ENCODE measurements at regions not wholly inside any gene's neighbourhood (a gene's known extent, or its start where the extent isn't known, plus 50 kb on each side); places are given as distances from the start of the nearest gene placed in this dataset.

- H3K36me3 ChIP-seq (ENCODE audit: control insufficient read depth, insufficient read depth, low read length), result no peaks in the 10 kb centered on the region
- TF ChIP-seq SIN3A (IDR thresholded peaks at IDR 0.05; ENCODE audit: borderline replicate concordance, insufficient read depth, low read depth, low read length) (no peak), POLR2AphosphoS5 (IDR thresholded peaks at IDR 0.05; ENCODE audit: low read depth, low read length) (no peak), REST (IDR thresholded peaks at IDR 0.05; ENCODE audit: insufficient read depth in 1 of 2, low read depth in 2 of 2, low read length in 1 of 2) (no peak), CTCF (IDR thresholded peaks at IDR 0.05) (no peak), TCF7L2 (IDR thresholded peaks at IDR 0.05; ENCODE audit: low read depth, low read length) (no peak)
- no peaks in the 10 kb centered on the region for H3K4me1 ChIP-seq (ENCODE audit: control insufficient read depth, insufficient read depth, low read length)
- ATAC-seq (no peak), DNase-seq (ENCODE audit: low read depth, low spot score) (no peak)
- no TSS peak for BruUV-seq (replicated peaks)
- in situ Hi-C loops (cut with HindIII; ENCODE audit: low pct_unique_long_range_greater_than_20kb, low sequenced_read_pairs) (no loop called here), intact Hi-C loops (cut with micrococcal nuclease; ENCODE audit: unreplicated experiment) (no loop called here)
- no peak overlapping the region for H3K4me3 ChIP-seq (ENCODE audit: low read depth in 2 of 2, low read length in 2 of 2)
- POLR2A ChIA-PET, result no interaction called here
- H3K9me3 ChIP-seq (ENCODE audit: control insufficient read depth, insufficient read depth, low read depth, low read length), result no peaks in the 10 kb centered on the region
- H3K27me3 ChIP-seq (ENCODE audit: control insufficient read depth, insufficient read depth, low read length), result no peaks in the 10 kb centered on the region
- CTCF ChIA-PET, result no interaction called here
- H3K27ac ChIP-seq (ENCODE audit: low read length), result no peak overlapping the region
Measured at GRCh38 chr10:24150853-24151252, 58.1 kb upstream of the KIAA1217 start.

GRCh38 chr10:24152270-24152669 lies 56.7 kb upstream of the KIAA1217 start:
- Histone ChIP-seq H3K36me3 (ENCODE audit: control insufficient read depth, insufficient read depth, low read length) (no peaks in the 10 kb centered on the region), H3K4me1 (ENCODE audit: control insufficient read depth, insufficient read depth, low read length) (no peaks in the 10 kb centered on the region), H3K27ac (ENCODE audit: low read length) (no peak overlapping the region), H3K4me3 (ENCODE audit: low read depth in 2 of 2, low read length in 2 of 2) (no peak overlapping the region), H3K27me3 (ENCODE audit: control insufficient read depth, insufficient read depth, low read length) (no peaks in the 10 kb centered on the region), H3K9me3 (ENCODE audit: control insufficient read depth, insufficient read depth, low read depth, low read length) (no peaks in the 10 kb centered on the region)
- DNase-seq (ENCODE audit: low read depth, low spot score) (no peak), ATAC-seq (no peak)
- ChIA-PET POLR2A (no interaction called here), CTCF (no interaction called here)
- no peak for TF ChIP-seq CTCF (IDR thresholded peaks at IDR 0.05)
- no TSS peak for BruUV-seq (replicated peaks)
- in situ Hi-C loops (cut with HindIII; ENCODE audit: low pct_unique_long_range_greater_than_20kb, low sequenced_read_pairs), result no loop called here
- intact Hi-C loops (cut with micrococcal nuclease; ENCODE audit: unreplicated experiment), result no loop called here

- DNase-seq (ENCODE audit: low read depth, low spot score) (no peak), ATAC-seq (no peak)
- Histone ChIP-seq H3K27ac (ENCODE audit: low read length) (no peak overlapping the region), H3K27me3 (ENCODE audit: control insufficient read depth, insufficient read depth, low read length) (no peaks in the 10 kb centered on the region), H3K9me3 (ENCODE audit: control insufficient read depth, insufficient read depth, low read depth, low read length) (no peaks in the 10 kb centered on the region), H3K4me1 (ENCODE audit: control insufficient read depth, insufficient read depth, low read length) (no peaks in the 10 kb centered on the region), H3K4me3 (ENCODE audit: low read depth in 2 of 2, low read length in 2 of 2) (no peak overlapping the region), H3K36me3 (ENCODE audit: control insufficient read depth, insufficient read depth, low read length) (no peaks in the 10 kb centered on the region)
- TF ChIP-seq SIN3A (IDR thresholded peaks at IDR 0.05; ENCODE audit: borderline replicate concordance, insufficient read depth, low read depth, low read length) (no peak), CTCF (IDR thresholded peaks at IDR 0.05) (no peak), TCF7L2 (IDR thresholded peaks at IDR 0.05; ENCODE audit: low read depth, low read length) (no peak), POLR2AphosphoS5 (IDR thresholded peaks at IDR 0.05; ENCODE audit: low read depth, low read length) (no peak), REST (IDR thresholded peaks at IDR 0.05; ENCODE audit: insufficient read depth in 1 of 2, low read depth in 2 of 2, low read length in 1 of 2) (no peak)
- no TSS peak for BruUV-seq (replicated peaks)
- in situ Hi-C loops (cut with HindIII; ENCODE audit: low pct_unique_long_range_greater_than_20kb, low sequenced_read_pairs), result no loop called here
- POLR2A ChIA-PET, result no interaction called here
- CTCF ChIA-PET, result no interaction called here
- intact Hi-C loops (cut with micrococcal nuclease; ENCODE audit: unreplicated experiment), result no loop called here
Measured at GRCh38 chr10:24153031-24153430, 55.9 kb upstream of the KIAA1217 start.
